RWPE2 (cell line): ENCODE measurements at regions not wholly inside any gene's neighbourhood (a gene's known extent, or its start where the extent isn't known, plus 50 kb on each side); places are given as distances from the start of the nearest gene placed in this dataset.

Experiments used
- ATAC-seq: fragments of 200-7000 bp; cut with Tn5 transposase; 3 replicates; pipeline ENCODE4 v1.9.1; 2021; ENCODE audit warnings: low read depth
- DNase-seq: peaks from one replicate; pipeline ENCODE4 v3.0.0-alpha.2; 2020; ENCODE audit warnings: low spot score
- H3K27ac ChIP-seq: fragments of 450-650 bp; 2 replicates; pipeline ENCODE4 v1.5.1; 2017; ENCODE audit warnings: mild to moderate bottlenecking; ENCODE audit not compliant: poor library complexity, severe bottlenecking
- H3K27me3 ChIP-seq: fragments of 250-450 bp; sonication (Bioruptor Pico); 2 replicates; pipeline ENCODE4 v1.5.1; 2021; ENCODE audit warnings: mild to moderate bottlenecking, moderate library complexity; ENCODE audit not compliant: insufficient read depth, poor library complexity, severe bottlenecking
- H3K36me3 ChIP-seq: fragments of 250-450 bp; sonication (Bioruptor Pico); 2 replicates; pipeline ENCODE4 v1.5.1; 2020; ENCODE audit warnings: low read depth, mild to moderate bottlenecking, moderate library complexity
- H3K4me1 ChIP-seq: fragments of 250-450 bp; sonication (Bioruptor Pico); 2 replicates; pipeline ENCODE4 v1.5.1; 2021; ENCODE audit warnings: mild to moderate bottlenecking, moderate library complexity; ENCODE audit not compliant: insufficient read depth, poor library complexity, severe bottlenecking
- H3K4me3 ChIP-seq: fragments of 250-450 bp; sonication (Bioruptor Pico); 2 replicates; pipeline ENCODE4 v1.5.1; 2021; ENCODE audit warnings: mild to moderate bottlenecking, moderate library complexity; ENCODE audit not compliant: severe bottlenecking
- H3K9me3 ChIP-seq: fragments of 250-450 bp; sonication (Bioruptor Pico); 2 replicates; pipeline ENCODE4 v1.5.1; 2021; ENCODE audit warnings: mild to moderate bottlenecking, moderate library complexity; ENCODE audit not compliant: severe bottlenecking
- TF ChIP-seq, protein P1 (sequence below): fragments of 450-650 bp; IDR thresholded peaks from one replicate; pipeline ENCODE4 v1.5.1; 2017; ENCODE audit warnings: mild to moderate bottlenecking, moderate library complexity; ENCODE audit not compliant: poor library complexity, severe bottlenecking

DNA sequence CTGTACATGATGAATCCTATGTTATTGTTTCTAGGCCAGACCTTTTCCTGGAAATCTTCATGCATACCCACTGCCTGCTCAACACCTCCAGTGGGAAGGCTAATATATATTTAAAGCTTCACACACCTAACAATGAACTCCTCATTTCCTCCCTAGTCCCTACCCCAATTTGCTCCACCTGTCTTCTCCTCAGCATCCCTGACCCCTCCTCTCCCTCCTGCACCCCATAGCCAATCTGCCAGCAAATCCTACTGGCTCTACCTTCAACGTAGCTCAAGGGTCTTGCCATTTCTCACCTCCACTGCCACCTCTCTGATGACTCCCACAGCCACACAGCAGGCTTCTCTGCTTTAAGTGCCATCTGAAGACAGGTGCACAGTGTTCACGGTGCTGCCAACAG lies 215.6 kb upstream of the WSB1 start:
- H3K4me3 ChIP-seq: no peak overlapping the region
- no peak overlapping the region for H3K27ac ChIP-seq
- H3K36me3 ChIP-seq: no peaks in the 10 kb centered on the region
- TF ChIP-seq, protein P1, sequence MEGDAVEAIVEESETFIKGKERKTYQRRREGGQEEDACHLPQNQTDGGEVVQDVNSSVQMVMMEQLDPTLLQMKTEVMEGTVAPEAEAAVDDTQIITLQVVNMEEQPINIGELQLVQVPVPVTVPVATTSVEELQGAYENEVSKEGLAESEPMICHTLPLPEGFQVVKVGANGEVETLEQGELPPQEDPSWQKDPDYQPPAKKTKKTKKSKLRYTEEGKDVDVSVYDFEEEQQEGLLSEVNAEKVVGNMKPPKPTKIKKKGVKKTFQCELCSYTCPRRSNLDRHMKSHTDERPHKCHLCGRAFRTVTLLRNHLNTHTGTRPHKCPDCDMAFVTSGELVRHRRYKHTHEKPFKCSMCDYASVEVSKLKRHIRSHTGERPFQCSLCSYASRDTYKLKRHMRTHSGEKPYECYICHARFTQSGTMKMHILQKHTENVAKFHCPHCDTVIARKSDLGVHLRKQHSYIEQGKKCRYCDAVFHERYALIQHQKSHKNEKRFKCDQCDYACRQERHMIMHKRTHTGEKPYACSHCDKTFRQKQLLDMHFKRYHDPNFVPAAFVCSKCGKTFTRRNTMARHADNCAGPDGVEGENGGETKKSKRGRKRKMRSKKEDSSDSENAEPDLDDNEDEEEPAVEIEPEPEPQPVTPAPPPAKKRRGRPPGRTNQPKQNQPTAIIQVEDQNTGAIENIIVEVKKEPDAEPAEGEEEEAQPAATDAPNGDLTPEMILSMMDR: no peak
- DNase-seq (no peak), ATAC-seq (no peak)
- H3K4me1 ChIP-seq: no peaks in the 10 kb centered on the region
- no peaks in the 10 kb centered on the region for H3K27me3 ChIP-seq
- no peaks in the 10 kb centered on the region for H3K9me3 ChIP-seq

DNA sequence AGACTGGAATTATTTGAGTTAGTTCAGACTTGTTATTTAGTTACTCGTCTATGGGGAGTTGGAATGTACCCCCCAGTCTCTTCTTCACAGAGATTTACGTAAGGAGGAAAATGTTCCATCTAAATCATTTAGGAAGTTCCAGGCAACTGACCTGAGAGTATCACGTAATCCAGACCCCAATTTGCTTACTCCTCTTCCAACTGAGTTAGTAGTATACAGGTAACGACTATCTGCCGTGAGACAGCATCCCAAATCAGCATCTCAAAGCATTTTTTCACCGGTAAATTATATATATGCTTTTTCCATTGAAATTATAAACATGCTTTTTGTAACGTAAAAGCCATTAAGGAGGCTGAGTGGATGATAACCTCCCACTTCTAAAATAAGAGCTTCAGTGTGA lies 214.3 kb upstream of the WSB1 start:
- ATAC-seq (no peak), DNase-seq (no peak)
- TF ChIP-seq, protein P1: no peak
- Histone ChIP-seq H3K4me3 (no peak overlapping the region), H3K9me3 (no peaks in the 10 kb centered on the region), H3K36me3 (no peaks in the 10 kb centered on the region), H3K4me1 (no peaks in the 10 kb centered on the region), H3K27ac (no peak overlapping the region), H3K27me3 (no peaks in the 10 kb centered on the region)

DNA sequence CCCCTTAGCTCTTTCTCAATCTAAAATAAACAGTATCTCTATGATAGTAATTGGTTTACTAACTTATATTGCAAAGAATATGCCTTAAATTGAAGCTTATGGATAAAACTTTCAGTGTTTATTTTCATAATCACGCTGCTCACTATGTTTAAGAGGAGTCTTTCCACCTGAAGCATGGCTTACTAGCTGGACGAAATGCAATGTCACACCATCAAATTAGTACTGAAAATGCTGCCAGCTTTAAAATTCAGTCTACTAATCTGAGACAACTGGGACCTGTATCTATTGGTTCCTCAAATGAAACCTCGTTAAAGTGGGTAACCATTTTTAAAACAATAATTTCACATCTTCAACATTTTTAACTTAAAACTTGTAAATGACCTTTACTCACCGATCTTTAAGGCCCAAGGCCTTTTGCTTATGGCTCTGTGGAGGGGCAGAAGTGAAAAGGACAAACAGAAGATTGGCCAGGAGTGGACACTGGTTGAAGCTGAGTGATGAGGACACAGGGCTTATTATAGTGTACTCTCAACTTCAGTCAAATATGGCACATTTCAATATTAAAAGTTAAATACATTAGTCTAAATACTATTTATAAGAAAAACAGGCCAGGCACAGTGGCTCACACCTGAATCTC lies 212.8 kb upstream of the WSB1 start:
- H3K27me3 ChIP-seq: no peaks in the 10 kb centered on the region
- H3K4me1 ChIP-seq: no peaks in the 10 kb centered on the region
- H3K4me3 ChIP-seq: no peak overlapping the region
- no peak overlapping the region for H3K27ac ChIP-seq
- TF ChIP-seq, protein P1: no peak
- ATAC-seq (no peak), DNase-seq (no peak)
- H3K36me3 ChIP-seq: no peaks in the 10 kb centered on the region
- no peaks in the 10 kb centered on the region for H3K9me3 ChIP-seq

DNA sequence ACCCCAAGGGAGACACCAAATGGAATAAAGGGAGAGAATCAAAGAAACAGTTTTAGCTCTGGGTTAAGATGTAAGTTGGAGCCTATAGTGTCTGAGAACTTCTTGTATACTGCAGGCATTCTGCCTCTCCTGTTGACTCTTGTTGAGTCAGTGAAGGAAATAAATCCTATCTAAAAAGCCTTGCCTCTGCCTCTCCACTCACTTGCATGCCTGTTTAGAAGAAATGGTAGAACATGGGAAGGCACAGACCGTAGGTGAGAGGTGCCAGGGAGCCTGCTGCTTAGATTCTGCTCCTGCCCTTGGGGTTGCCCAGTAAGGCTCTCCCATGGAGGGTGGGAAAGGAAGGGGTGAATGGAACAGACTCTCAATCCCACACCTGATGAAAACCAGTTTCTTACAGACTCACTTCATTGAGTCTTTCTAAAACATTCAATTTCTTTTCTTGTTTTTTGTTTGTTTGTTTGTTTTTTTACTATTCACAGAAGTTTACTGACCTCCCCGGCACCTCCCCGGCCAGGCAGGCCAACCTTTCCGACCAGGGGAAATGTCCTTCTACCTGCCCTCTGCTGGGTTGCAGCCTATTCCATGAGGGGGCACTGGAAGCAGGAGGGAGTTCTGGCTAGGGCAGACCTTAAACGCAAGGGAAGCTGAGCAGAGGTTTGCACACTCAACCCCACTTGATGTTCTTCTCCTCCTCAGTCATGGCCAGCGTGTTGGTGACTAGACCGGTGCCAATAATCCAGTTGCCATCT lies 211.7 kb upstream of the WSB1 start:
- Histone ChIP-seq H3K9me3 (no peaks in the 10 kb centered on the region), H3K27ac (no peak overlapping the region), H3K36me3 (no peaks in the 10 kb centered on the region), H3K27me3 (no peaks in the 10 kb centered on the region), H3K4me1 (no peaks in the 10 kb centered on the region), H3K4me3 (no peak overlapping the region)
- TF ChIP-seq, protein P1: no peak
- no peak for DNase-seq
- no peak for ATAC-seq

DNA sequence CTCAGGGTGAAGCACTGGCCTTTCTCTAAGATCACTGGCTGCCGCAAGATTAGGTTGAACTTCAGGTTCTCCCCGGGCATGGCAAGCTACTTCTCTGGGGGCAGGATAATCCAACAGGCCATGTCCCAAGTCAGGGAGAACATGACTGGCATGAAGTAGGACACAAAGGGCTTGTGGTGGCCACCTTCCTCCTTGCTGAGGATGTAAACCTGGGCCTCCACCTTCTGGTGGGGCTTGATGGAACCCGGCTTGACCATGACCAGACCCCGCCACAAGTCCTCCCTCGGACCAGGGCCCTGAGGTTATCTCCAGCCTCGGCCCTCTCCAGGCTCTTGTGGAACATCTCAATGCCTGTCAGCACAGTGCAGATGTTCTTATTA lies 211.1 kb upstream of the WSB1 start:
- TF ChIP-seq, protein P1: no peak
- DNase-seq (no peak), ATAC-seq (no peak)
- Histone ChIP-seq H3K27ac (no peak overlapping the region), H3K9me3 (no peaks in the 10 kb centered on the region), H3K4me1 (no peaks in the 10 kb centered on the region), H3K27me3 (no peaks in the 10 kb centered on the region), H3K36me3 (no peaks in the 10 kb centered on the region), H3K4me3 (no peak overlapping the region)
